ENCODE measurements at regions not wholly inside any gene's neighbourhood (a gene's known extent, or its start where the extent isn't known, plus 50 kb on each side); places are given as distances from the start of the nearest gene placed in this dataset.

GRCh38 chr9:28799876-28800275, 1226.6 kb upstream of the C9orf72 start:
- Histone ChIP-seq H2AK9ac (replicated peaks; ENCODE audit: low read depth, low read length, poor library complexity) (no peak overlapping the region), H2BK15ac (ENCODE audit: low read depth, low read length) (no peak overlapping the region), H2BK20ac (ENCODE audit: low read depth, low read length) (no peak overlapping the region), H3K27ac (ENCODE audit: insufficient read depth, low read length) (no peak overlapping the region), H3K23ac (ENCODE audit: low read depth, low read length) (no peak overlapping the region), H2AFZ (replicated peaks; ENCODE audit: low read length, poor library complexity) (no peak overlapping the region), H3K36me3 (ENCODE audit: control insufficient read depth, insufficient read depth, low read length) (no peaks in the 10 kb centered on the region), H3K9me1 (ENCODE audit: insufficient read depth, low read length) (no peaks in the 10 kb centered on the region), H4K91ac (ENCODE audit: insufficient read depth, low read depth, low read length) (no peak overlapping the region), H3K4me2 (ENCODE audit: low read depth, low read length) (no peak overlapping the region), H2BK120ac (ENCODE audit: low read depth, low read length) (no peak overlapping the region), H3K4me3 (ENCODE audit: insufficient read depth, low read depth, low read length) (no peak overlapping the region), H3K79me1 (ENCODE audit: low read depth in 1 of 2, low read length in 2 of 2) (no peaks in the 10 kb centered on the region), H2BK5ac (ENCODE audit: low read depth, low read length, poor library complexity, severe bottlenecking) (no peak overlapping the region), H3K4ac (ENCODE audit: low read depth, low read length) (no peak overlapping the region), H3K27me3 (ENCODE audit: control insufficient read depth, insufficient read depth, low read length) (no peaks in the 10 kb centered on the region), H3K14ac (replicated peaks; ENCODE audit: low read depth, low read length) (no peak overlapping the region), H3K4me1 (ENCODE audit: control insufficient read depth, insufficient read depth, low read length) (no peaks in the 10 kb centered on the region), H3K9me3 (ENCODE audit: control insufficient read depth, insufficient read depth, low read length) (peaks cover under 1% of the 10 kb centered on the region; the same call in 1 of the 2 replicates), H3K18ac (ENCODE audit: low read depth, low read length) (no peak overlapping the region), H3K56ac (ENCODE audit: extremely low read depth, insufficient read depth, low read length) (no peak overlapping the region), H4K20me1 (ENCODE audit: insufficient read depth, low read length) (no peaks in the 10 kb centered on the region), H4K8ac (ENCODE audit: low read depth in 2 of 2, low read length in 2 of 2) (no peak overlapping the region), H4K5ac (ENCODE audit: low read depth, low read length) (no peak overlapping the region), H2AK5ac (ENCODE audit: low read depth, low read length) (no peak overlapping the region), H3K9ac (ENCODE audit: low read depth, low read length) (no peak overlapping the region)
- dilution Hi-C loops (cut with HindIII; ENCODE audit: low sequenced_read_pairs, unreplicated experiment) (no loop called here), in situ Hi-C loops (cut with MboI; ENCODE audit: low sequenced_read_pairs) (no loop called here), intact Hi-C loops (cut with micrococcal nuclease) (no loop called here)
- no CpG with 5 or more reads among the region's 3 CpGs for WGBS, 2 experiments (ENCODE audit: extremely low coverage in 2 of 2, insufficient read length in 1 of 2)
- DNase-seq (no peak), ATAC-seq (ENCODE audit: low read depth) (no peak)
- TF ChIP-seq CEBPB (IDR thresholded peaks at IDR 0.05; ENCODE audit: low read depth, low read length) (no peak), RAD21 (IDR thresholded peaks at IDR 0.05; ENCODE audit: low read length) (no peak), RFX5 (IDR thresholded peaks at IDR 0.05; ENCODE audit: low read depth, low read length) (no peak), POLR2A (IDR thresholded peaks at IDR 0.05; ENCODE audit: low read depth, low read length) (no peak)
- no TSS peak for BruUV-seq (replicated peaks)
- ChIA-PET CTCF (no interaction called here), POLR2A (ENCODE audit: unreplicated experiment) (no interaction called here)
